NCI-H2029 (cell line): ENCODE measurements at regions not wholly inside any gene's neighbourhood (a gene's known extent, or its start where the extent isn't known, plus 50 kb on each side); places are given as distances from the start of the nearest gene placed in this dataset.

Source experiments
- DNase-seq: peaks from one replicate; lab custom pipeline; 2025; lab: John Stamatoyannopoulos, UW

- DNase-seq: no peak
Measured at GRCh38 chr9:82584349-82584863, 478.5 kb downstream of the RASEF start.

GRCh38 chr9:82586918-82587356 is 476.0 kb downstream of the RASEF start:
- DNase-seq: no peak

GRCh38 chr9:82588301-82589180 is 474.4 kb downstream of the RASEF start:
- DNase-seq: no peak

- no peak for DNase-seq
Measured at GRCh38 chr9:82590845-82591244, 472.1 kb downstream of the RASEF start.

- no peak for DNase-seq
Measured at GRCh38 chr9:82593501-82593900, 469.4 kb downstream of the RASEF start.

GRCh38 chr9:82597241-82598203 is 465.4 kb downstream of the RASEF start:
- peak; percentile 88 for DNase-seq

GRCh38 chr9:82598241-82599039 is 464.5 kb downstream of the RASEF start:
- DNase-seq: no peak

GRCh38 chr9:82599336-82599949 is 463.5 kb downstream of the RASEF start:
- peak; percentile 61 for DNase-seq

GRCh38 chr9:82600536-82601292 is 462.2 kb downstream of the RASEF start:
- DNase-seq: peak; percentile 69

- no peak for DNase-seq
Measured at GRCh38 chr9:82601293-82601771, 461.6 kb downstream of the RASEF start.

GRCh38 chr9:82604947-82605656 is 457.8 kb downstream of the RASEF start:
- DNase-seq: no peak

- DNase-seq: no peak
Measured at GRCh38 chr9:82605657-82606031, 457.3 kb downstream of the RASEF start.

- DNase-seq: no peak
Measured at GRCh38 chr9:82606071-82606470, 456.9 kb downstream of the RASEF start.

- peak; percentile 61 for DNase-seq
Measured at GRCh38 chr9:82606492-82607382, 456.2 kb downstream of the RASEF start.

- no peak for DNase-seq
Measured at GRCh38 chr9:82608487-82608886, 454.5 kb downstream of the RASEF start.

- no peak for DNase-seq
Measured at GRCh38 chr9:82612942-82613341, 450.0 kb downstream of the RASEF start.

GRCh38 chr9:82613498-82613897 is 449.4 kb downstream of the RASEF start:
- no peak for DNase-seq

GRCh38 chr9:82616545-82616944 is 446.4 kb downstream of the RASEF start:
- DNase-seq: no peak

GRCh38 chr9:82621447-82621846 is 441.5 kb downstream of the RASEF start:
- DNase-seq: no peak
